Type B pancreatic cell (in vitro differentiated cells): ENCODE measurements at regions not wholly inside any gene's neighbourhood (a gene's known extent, or its start where the extent isn't known, plus 50 kb on each side); places are given as distances from the start of the nearest gene placed in this dataset.

Experiments
- DNase-seq: peaks from one replicate; pipeline ENCODE4 v3.0.0; 2021; ENCODE audit warnings: mixed read lengths; ENCODE audit not compliant: unreplicated experiment; ENCODE audit errors: extremely low spot score
- H3K27ac Mint-ChIP-seq: 2 replicates; pipeline ENCODE4 v1.8.0; 2021; ENCODE audit warnings: mild to moderate bottlenecking, mixed read lengths
- H3K27me3 Mint-ChIP-seq: 2 replicates; pipeline ENCODE4 v1.8.0; 2021; ENCODE audit warnings: mixed read lengths
- H3K36me3 Mint-ChIP-seq: 2 replicates; pipeline ENCODE4 v1.8.0; 2021; ENCODE audit warnings: mixed read lengths
- H3K4me1 Mint-ChIP-seq: one replicate; pipeline ENCODE4 v1.8.0; 2021; ENCODE audit warnings: mixed read lengths; ENCODE audit not compliant: unreplicated experiment
- H3K4me3 Mint-ChIP-seq: 2 replicates; pipeline ENCODE4 v1.8.0; 2021; ENCODE audit warnings: mild to moderate bottlenecking, mixed read lengths
- H3K9me3 Mint-ChIP-seq: 2 replicates; pipeline ENCODE4 v1.8.0; 2021; ENCODE audit warnings: mixed read lengths
- TF ChIP-seq, protein P1 (sequence below): fragments of 200-600 bp; sonication (generic); conservative IDR thresholded peaks from 2 replicates; pipeline ENCODE4 v1.5.0; 2021; ENCODE audit warnings: antibody characterized with exemption, mild to moderate bottlenecking

DNA sequence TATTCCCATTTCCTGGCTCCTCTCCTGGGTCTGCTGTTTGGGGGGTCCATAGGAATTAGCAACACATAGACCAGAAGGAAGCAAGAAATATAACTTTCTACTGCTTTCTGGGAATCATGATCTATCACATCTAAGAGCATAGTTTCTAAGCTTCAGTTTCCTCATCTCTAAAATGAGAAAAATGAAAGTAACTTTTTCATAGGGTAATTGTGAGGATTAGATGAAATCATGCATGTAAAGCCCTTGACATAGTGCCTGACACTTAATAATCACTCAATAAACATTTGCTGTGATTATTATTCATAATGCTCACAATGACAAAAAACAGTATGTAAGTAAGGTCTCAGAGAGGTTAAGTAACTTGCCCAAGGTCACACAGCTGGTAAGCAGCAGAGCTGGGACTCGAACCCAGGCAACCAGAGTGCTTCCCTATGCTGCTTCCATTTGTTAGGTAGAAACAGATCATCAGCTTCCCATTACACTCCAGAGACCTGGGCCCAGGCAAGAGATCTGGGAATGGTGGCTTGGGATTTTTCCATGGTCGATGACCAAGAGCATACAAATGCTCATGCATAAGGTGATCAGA is 86.6 kb upstream of the MAFB start:
- H3K27me3 Mint-ChIP-seq: peaks cover 8% of the 10 kb centered on the region
- H3K27ac Mint-ChIP-seq: no peak overlapping the region
- H3K4me1 Mint-ChIP-seq: peaks cover 8% of the 10 kb centered on the region
- H3K9me3 Mint-ChIP-seq: no peaks in the 10 kb centered on the region
- DNase-seq: no peak
- TF ChIP-seq, protein P1, sequence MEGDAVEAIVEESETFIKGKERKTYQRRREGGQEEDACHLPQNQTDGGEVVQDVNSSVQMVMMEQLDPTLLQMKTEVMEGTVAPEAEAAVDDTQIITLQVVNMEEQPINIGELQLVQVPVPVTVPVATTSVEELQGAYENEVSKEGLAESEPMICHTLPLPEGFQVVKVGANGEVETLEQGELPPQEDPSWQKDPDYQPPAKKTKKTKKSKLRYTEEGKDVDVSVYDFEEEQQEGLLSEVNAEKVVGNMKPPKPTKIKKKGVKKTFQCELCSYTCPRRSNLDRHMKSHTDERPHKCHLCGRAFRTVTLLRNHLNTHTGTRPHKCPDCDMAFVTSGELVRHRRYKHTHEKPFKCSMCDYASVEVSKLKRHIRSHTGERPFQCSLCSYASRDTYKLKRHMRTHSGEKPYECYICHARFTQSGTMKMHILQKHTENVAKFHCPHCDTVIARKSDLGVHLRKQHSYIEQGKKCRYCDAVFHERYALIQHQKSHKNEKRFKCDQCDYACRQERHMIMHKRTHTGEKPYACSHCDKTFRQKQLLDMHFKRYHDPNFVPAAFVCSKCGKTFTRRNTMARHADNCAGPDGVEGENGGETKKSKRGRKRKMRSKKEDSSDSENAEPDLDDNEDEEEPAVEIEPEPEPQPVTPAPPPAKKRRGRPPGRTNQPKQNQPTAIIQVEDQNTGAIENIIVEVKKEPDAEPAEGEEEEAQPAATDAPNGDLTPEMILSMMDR: no peak
- H3K4me3 Mint-ChIP-seq: no peak overlapping the region
- no peaks in the 10 kb centered on the region for H3K36me3 Mint-ChIP-seq

DNA sequence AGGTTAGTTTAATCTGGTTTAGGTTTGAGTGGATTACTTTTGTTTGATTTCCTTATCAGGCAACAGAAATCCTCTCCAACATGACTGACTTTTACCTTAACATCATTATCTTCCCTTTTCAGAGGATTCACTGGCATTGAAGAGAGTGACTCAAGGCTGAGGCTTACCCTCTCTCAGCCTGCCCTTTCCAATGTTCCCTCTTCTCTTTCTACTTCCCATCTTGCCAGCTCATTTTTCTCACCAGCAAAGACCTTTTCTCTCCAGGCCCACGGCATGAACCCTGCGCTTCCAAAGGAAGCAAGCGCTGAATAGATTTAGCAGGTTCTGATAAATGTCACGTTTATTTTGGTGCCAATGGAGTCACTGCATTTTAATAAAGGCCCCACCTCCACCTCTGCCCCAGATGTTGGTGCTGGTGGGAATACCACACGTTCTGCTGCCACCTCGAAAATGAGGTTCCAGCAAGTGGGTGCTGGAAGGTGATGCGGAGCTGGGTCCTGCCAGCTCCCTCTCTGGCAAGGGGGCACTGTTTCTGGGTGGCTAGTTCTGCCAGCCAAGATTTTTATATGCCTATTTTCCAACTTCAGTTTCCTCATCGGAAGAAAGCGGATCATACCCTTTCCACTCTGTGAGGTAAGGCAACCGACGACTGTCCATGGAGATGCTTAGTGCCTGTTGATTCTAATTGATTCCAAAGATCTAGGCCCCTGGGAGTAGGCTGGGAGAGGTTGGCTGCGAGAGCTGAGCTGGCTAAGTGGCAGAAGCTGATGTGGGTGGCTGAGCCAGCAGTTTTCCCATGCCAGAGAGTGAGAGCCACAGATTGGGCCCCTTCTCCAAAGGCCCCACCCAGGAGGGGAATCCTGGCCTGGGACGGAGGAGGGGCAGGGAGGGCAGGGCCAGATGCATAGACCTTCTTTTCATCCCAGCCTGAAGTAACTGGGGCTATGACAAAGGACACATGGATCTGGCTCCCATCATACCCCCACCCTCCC is 87.7 kb upstream of the MAFB start:
- DNase-seq: no peak
- Mint-ChIP-seq H3K36me3 (no peaks in the 10 kb centered on the region), H3K4me3 (no peak overlapping the region), H3K4me1 (peaks cover 8% of the 10 kb centered on the region), H3K27me3 (peaks cover 8% of the 10 kb centered on the region), H3K27ac (no peak overlapping the region), H3K9me3 (no peaks in the 10 kb centered on the region)
- TF ChIP-seq, protein P1: no peak

DNA sequence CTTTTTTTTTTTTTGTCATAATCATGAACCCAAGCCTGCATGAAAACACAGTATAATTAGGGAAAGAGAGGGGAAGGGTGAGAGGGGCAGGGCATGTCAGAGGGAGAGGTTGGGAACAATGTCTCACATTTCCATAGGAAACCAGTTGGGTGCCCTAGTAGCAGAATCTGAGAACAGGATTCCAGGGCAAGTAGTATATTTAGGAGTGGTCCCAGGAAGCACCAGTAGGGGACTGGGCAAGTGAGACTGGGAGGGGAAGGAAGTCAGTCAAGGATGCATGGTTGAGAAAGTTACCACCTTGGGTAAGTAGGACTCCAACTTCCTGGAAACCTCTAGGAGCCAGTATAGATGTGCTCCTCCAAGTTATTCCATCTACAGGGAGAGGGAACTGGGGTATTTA is 88.6 kb upstream of the MAFB start:
- Mint-ChIP-seq H3K4me1 (peaks cover 8% of the 10 kb centered on the region), H3K27me3 (peaks cover 9% of the 10 kb centered on the region), H3K27ac (no peak overlapping the region), H3K4me3 (no peak overlapping the region), H3K9me3 (no peaks in the 10 kb centered on the region), H3K36me3 (no peaks in the 10 kb centered on the region)
- TF ChIP-seq, protein P1: no peak
- DNase-seq: no peak

DNA sequence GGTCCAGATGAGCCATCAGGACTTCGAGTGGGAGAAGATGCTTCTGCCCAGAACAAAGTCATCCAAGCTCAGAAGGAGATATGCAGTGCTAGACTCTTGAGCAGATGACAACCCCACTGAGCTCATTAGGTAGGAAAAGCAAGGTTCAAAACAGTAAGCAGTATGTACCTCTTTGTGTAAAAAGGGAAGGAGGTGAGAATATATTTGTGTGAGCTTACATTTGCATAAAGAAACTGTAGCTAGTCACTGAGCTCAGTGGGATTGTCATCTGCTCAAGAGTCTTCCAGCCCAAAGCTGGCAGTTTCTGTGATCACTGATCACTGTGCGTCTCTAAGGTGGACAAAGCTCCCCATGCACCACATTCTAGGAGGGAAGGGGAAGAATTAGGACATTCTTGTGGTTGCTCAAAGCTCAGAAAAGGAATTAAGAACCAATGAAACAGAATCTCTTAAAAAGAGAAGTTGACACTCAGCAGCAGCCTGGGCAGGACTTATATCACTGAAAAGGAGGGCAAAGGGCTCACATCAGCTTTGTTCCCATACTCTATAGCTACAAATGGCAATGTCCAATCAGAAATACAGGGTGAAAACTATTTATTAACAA is 90.0 kb upstream of the MAFB start:
- H3K27ac Mint-ChIP-seq: no peak overlapping the region
- TF ChIP-seq, protein P1: no peak
- no peak for DNase-seq
- peaks cover 18% of the 10 kb centered on the region for H3K27me3 Mint-ChIP-seq
- no peaks in the 10 kb centered on the region for H3K36me3 Mint-ChIP-seq
- no peak overlapping the region for H3K4me3 Mint-ChIP-seq
- peaks cover 8% of the 10 kb centered on the region for H3K4me1 Mint-ChIP-seq
- no peaks in the 10 kb centered on the region for H3K9me3 Mint-ChIP-seq

DNA sequence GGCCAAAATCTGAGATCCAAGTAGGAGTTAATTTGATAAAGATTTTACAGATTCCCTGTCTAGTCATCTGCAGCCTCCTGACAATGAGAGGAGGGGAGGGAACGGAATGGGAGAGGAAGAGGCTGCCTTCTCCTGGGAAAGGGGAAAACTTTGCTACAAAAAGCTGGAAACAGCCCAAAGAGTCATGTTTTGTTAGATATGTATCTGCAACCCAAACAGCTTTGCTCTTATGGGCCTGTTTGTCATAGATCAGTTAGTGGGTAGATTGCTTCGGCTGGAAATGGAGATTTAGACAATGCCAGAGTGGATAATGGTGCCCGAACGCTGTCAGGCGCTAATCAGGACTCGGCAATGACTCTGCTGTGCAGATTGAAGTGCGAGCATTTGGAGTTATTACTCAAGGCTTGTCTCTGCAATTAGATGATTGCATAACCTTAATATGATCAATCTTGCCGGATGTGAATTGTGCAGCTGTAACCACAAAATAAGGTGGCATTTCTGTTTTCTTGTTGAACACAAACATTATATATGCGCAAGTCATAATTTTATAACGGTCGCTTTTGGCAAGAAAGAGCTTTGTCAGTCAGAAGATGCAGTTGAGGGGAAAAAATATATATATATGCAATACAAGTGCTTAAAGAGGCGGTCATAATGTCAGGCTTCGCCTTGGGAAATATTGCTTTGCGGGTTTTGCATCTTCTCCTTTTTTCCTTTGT is 92.4 kb upstream of the MAFB start:
- DNase-seq: no peak
- H3K27ac Mint-ChIP-seq: no peak overlapping the region
- H3K36me3 Mint-ChIP-seq: no peaks in the 10 kb centered on the region
- H3K9me3 Mint-ChIP-seq: no peaks in the 10 kb centered on the region
- peaks cover 6% of the 10 kb centered on the region for H3K4me1 Mint-ChIP-seq
- H3K4me3 Mint-ChIP-seq: no peak overlapping the region
- peaks cover 21% of the 10 kb centered on the region for H3K27me3 Mint-ChIP-seq
- TF ChIP-seq, protein P1: no peak
